ES-I3 (cell line): ENCODE measurements at regions not wholly inside any gene's neighbourhood (a gene's known extent, or its start where the extent isn't known, plus 50 kb on each side); places are given as distances from the start of the nearest gene placed in this dataset.
"Not testable (repeated sequence)": the region's sequence is repeated elsewhere in the genome, so short reads cannot be mapped to it uniquely, and the experiment has no call there.

Experiments used
- H3K36me3 ChIP-seq: 2 replicates; pipeline ENCODE4 v1.6.1; 2013; ENCODE audit warnings: mild to moderate bottlenecking, low read length, control low read depth, moderate library complexity; ENCODE audit not compliant: insufficient read depth
- H3K4me1 ChIP-seq: 2 replicates; pipeline ENCODE4 v1.6.1; 2013; ENCODE audit warnings: mild to moderate bottlenecking, control low read depth, low read length; ENCODE audit not compliant: insufficient read depth
- H3K9ac ChIP-seq: 2 replicates; pipeline ENCODE4 v1.6.1; 2013; ENCODE audit warnings: low read depth, mild to moderate bottlenecking, low read length, moderate library complexity
- H3K9me3 ChIP-seq: 2 replicates; pipeline ENCODE4 v1.6.1; 2013; ENCODE audit warnings: mild to moderate bottlenecking, low read length, moderate library complexity; ENCODE audit not compliant: control insufficient read depth, insufficient read depth

DNA sequence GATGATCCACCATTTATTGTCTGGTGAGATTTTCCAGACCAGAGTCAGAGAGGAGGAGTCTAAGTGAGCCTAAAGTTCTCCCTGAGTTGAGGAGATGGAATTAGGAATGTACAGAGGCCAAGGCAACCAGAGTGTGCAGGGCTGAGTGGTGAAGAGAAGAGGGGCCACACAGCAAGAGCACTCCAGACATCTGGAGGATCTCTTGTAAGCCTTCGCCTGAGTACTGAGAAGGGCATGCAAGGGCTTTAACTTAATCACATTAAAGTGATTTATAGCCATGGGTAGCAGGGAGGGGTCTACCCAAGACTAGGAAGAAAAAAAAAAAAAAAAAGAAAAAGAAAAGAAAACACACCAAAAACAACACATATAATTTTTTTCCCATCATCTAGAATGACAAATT is 1190.4 kb downstream of the GATA3 start:
- no peaks in the 10 kb centered on the region for H3K36me3 ChIP-seq

DNA sequence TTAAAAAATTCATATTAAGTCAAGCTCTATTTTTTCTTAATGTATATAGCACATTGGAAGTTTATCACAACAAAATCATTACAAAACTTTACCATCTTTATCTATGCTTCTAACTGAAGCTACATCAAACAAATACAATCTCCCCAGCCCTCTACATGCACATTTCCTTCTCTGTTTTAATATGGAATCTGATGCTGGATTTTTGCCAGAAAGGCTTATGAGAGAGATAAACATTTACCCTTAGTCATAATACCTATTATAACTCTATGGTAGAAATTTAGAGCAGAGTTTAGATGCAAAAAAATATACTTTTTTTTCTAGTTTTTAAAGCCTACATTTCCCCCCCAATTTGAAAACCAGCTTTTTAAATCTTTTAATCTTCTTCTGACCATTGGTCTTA is 1198.6 kb downstream of the GATA3 start:
- Histone ChIP-seq H3K9ac (no peak overlapping the region), H3K9me3 (no peaks in the 10 kb centered on the region), H3K4me1 (no peaks in the 10 kb centered on the region), H3K36me3 (no peaks in the 10 kb centered on the region)

More for the DNA sequence above, 1190.4 kb downstream of the GATA3 start:
- H3K9me3 ChIP-seq = no peaks in the 10 kb centered on the region
- no peaks in the 10 kb centered on the region for H3K4me1 ChIP-seq
- no peak overlapping the region for H3K9ac ChIP-seq

DNA sequence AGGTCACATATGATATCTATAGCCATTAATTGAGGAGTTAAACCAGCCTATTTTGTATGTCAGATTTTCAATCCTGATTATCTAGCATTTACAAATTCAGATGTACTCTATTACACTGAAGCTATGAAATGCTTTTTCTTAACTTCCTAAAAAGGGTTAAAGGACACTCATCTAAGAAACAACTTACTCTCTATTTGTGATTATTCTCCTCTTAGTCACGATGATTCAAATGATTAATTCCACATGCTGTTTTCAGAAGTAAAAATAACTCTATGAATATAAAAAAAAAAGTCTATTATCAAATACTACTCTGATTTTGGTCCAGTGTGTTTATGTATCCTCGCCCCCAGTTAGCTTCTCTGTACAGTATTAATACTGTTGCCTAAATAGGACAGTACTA is 1199.9 kb downstream of the GATA3 start:
- Histone ChIP-seq H3K9ac (no peak overlapping the region), H3K4me1 (no peaks in the 10 kb centered on the region), H3K36me3 (no peaks in the 10 kb centered on the region), H3K9me3 (no peaks in the 10 kb centered on the region)

DNA sequence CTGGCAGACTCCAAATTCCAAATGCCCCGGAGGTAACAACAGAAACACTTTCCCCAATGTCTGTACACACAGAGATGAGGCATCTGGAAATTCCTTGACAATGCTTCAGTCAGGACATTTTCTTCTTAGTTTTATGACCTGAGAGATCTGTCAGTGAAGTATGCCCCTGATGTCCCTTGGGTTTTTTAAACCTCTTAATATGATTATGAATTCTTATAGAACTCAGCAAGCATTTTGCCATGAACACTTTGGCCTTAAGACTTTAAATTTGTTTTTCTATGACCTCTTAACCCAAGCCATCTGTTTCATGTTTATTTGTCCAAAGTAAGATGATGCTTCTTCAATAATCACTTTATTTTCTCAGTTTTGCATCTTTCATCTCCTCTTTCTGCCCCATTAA is 1206.2 kb downstream of the GATA3 start:
- Histone ChIP-seq H3K9me3 (no peaks in the 10 kb centered on the region), H3K4me1 (no peaks in the 10 kb centered on the region), H3K9ac (no peak overlapping the region), H3K36me3 (no peaks in the 10 kb centered on the region)

DNA sequence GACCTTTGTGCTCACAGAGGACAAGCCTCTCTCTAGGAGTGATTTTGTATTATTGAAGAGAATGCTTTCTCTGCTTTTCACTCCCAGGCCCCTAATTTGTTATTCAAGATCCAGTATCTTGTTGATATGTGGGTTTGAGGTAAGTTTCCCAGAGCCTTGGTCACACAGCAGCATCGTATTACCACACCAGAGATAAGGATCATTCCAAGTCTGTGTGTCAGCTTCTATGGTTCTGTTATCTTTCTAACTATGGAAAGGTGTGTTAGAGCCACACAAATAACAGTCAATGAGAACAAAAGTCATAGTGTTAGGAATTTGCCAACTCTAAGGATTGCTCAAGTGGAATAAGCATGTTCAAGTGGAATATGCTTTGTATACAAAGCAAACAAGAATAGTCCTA is 1208.3 kb downstream of the GATA3 start:
- Histone ChIP-seq H3K36me3 (no peaks in the 10 kb centered on the region), H3K9ac (no peak overlapping the region), H3K9me3 (no peaks in the 10 kb centered on the region), H3K4me1 (no peaks in the 10 kb centered on the region)

DNA sequence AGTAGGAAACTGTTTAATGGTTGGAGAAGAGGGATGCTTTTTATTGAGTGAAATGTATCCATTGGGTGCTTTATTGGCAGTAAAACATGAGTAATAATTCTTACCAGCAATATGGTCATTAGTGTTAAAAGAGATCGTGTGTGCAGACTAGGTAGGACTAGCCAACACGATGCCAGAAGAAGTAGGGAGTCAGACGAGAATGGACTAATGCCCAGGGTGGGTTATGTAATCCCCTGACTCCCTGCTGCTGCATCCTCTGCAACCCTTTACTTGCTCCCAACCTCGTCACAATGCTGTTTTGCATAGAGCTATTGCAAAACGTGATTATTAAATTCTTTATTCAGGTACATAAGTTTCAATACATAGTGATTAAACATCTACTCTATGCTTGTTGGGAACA is 1213.7 kb downstream of the GATA3 start:
- no peaks in the 10 kb centered on the region for H3K36me3 ChIP-seq
- no peak overlapping the region for H3K9ac ChIP-seq
- no peaks in the 10 kb centered on the region for H3K9me3 ChIP-seq
- H3K4me1 ChIP-seq = no peaks in the 10 kb centered on the region

DNA sequence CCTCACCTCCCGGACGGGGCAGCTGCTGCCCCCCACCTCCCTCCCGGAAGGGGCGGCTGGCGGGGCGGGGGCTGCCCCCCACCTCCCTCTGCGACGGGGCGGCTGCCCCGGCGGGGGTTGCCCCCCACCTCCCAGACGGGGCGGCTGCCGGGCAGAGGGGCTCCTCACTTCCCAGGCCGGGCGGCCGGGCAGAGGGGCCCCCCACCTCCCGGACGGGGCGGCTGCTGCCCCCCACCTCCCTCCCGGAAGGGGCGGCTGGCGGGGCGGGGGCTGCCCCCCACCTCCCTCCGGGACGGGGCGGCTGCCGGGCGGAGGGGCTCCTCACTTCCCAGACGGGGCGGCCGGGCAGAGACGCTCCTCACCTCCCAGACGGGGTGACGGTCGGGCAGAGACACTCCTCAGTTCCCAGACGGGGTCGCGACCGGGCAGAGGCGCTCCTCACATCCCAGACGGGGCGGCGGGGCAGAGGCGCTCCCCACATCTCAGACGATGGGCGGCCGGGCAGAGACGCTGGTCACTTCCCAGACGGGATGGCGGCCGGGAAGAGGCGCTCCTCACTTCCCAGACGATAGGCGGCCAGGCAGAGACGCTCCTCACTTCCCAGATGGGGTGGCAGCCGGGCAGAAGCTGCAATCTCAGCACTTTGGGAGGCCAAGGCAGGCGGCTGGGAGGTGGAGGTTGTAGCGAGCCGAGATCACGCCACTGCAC is 1218.8 kb downstream of the GATA3 start:
- H3K36me3 ChIP-seq, H3K9me3 ChIP-seq, H3K9ac ChIP-seq, H3K4me1 ChIP-seq: not testable (repeated sequence)

DNA sequence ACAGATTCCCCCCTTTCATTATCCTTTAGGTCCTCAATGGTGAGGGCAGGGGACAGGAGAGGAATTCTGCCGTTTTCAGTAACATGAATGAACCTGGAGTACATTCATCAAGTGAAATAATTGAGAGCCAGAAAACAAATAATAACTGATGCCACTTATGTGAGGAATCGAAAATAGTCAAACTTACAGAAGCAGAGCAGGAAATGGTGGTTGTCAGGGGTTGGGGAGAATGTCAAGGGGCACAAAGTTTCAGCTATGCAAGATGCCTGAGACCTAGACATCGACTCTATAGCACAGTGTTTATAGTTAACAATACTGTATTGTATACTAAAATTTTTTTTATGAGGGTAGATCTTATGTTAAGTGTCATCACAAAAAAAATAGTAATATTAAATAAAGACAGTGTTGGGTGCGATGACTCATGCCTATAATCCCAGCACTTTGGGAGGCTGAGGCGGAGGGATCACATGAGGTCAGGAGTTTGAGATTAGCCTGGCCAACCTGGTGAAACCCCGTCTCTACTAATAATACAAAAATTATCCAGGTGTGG is 1219.8 kb downstream of the GATA3 start:
- no peaks in the 10 kb centered on the region for H3K36me3 ChIP-seq
- no peaks in the 10 kb centered on the region for H3K4me1 ChIP-seq
- H3K9ac ChIP-seq = no peak overlapping the region
- no peaks in the 10 kb centered on the region for H3K9me3 ChIP-seq

DNA sequence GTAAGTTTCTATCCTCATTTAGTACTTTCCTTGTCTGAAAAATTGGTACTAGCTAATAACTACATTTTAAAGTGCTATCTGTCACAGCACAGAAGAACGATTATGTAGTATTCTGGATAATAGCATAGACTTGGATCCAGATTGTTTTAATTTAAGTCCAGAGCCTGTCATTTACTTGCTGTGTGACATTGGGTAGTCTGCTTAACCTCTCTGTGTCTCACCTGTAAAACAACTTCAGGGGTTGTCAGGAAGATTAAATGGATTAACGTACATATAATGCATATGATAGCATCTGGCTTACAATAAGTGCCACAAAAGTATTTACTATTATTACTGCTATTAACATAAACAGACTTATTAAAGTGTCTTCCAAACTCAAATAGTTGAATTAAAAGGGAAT is 1221.4 kb downstream of the GATA3 start:
- Histone ChIP-seq H3K9me3 (no peaks in the 10 kb centered on the region), H3K4me1 (no peaks in the 10 kb centered on the region), H3K9ac (no peak overlapping the region), H3K36me3 (no peaks in the 10 kb centered on the region)

DNA sequence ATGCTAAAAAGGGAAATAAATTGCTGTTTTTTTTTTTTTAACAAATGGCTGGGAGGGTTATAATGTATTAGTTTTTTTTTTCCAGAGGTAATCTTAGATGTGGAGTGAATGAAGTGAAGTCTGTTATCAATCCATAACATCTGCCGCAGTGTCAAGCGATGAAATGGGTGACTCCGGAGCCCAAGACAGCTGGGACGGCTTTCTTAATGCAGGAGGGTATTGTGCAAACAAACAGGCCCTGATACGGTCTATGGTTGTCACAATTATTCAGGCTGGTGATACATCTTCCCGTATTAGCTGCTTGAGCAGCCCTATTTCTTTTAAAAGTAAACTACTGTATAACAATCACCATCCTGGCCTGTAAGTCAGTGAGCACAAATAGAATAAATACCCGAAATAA is 1231.2 kb downstream of the GATA3 start:
- no peaks in the 10 kb centered on the region for H3K36me3 ChIP-seq
- no peaks in the 10 kb centered on the region for H3K9me3 ChIP-seq
- no peak overlapping the region for H3K9ac ChIP-seq
- no peaks in the 10 kb centered on the region for H3K4me1 ChIP-seq

DNA sequence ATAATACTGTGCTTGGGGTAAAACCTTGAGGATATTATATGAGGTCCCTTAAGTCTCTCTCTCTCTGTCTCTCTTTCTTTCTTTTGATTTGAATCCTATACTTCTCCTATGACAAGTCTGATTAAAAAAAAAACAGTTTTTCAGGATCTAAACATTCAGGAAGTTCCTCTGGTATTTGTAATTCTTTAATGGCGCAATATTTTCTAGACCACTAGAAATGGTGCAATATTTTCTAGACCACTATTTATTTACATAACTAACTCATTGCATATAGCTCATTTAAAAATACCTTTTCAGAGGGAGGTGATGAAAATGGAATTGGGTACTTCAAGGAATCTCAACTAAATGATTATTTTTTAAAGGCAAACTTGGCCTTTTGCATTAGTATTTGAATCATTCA is 1235.3 kb downstream of the GATA3 start:
- H3K36me3 ChIP-seq = no peaks in the 10 kb centered on the region
- no peaks in the 10 kb centered on the region for H3K9me3 ChIP-seq
- no peaks in the 10 kb centered on the region for H3K4me1 ChIP-seq
- no peak overlapping the region for H3K9ac ChIP-seq

DNA sequence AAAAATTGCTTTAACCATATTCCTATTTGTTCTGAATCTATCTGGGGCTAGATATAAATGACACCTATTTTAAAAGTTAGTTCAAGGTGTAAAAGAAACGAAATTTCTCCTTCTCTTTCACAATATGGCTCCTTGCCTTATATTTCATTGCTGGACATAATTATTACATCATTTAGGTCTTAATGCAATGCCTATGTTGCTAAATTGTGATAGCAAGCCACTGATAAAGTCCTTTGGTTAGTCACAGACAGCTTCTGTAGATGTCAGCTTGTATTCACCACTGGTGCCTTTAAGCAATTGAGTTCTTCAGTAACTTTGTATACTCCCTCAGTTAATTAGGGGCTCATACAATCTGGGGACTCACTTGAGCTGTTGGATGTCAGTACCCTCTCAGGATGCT is 1236.6 kb downstream of the GATA3 start:
- Histone ChIP-seq H3K4me1 (no peaks in the 10 kb centered on the region; the same call in 1 of the 2 replicates), H3K9ac (no peak overlapping the region), H3K36me3 (no peaks in the 10 kb centered on the region), H3K9me3 (no peaks in the 10 kb centered on the region)

DNA sequence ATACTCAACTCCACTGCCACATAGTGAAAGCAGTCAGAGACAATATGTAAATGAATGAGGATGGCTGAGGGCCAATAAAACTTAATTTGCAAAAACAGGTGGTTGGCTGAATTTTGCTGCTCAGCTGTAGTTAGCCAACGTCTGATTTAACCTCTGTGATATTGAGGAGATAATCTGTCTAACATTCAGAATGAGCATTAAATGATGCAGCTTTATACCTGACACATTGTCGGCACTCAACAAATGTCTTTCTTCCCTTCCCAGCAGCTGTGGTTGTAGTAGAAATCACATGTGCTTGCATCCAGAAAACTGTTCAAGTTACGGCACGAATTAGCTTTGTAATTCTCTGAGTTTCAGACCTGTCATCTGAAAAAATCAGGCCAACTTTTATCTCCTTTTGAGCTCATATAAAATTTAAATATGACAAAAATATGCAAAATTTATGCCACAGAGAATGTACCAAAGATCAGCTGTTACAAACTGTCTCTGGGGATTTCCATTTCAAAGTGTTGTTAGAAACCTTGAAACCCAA is 1239.7 kb downstream of the GATA3 start:
- H3K4me1 ChIP-seq = no peaks in the 10 kb centered on the region; the same call in 1 of the 2 replicates
- no peak overlapping the region for H3K9ac ChIP-seq
- H3K36me3 ChIP-seq = no peaks in the 10 kb centered on the region
- no peaks in the 10 kb centered on the region for H3K9me3 ChIP-seq

DNA sequence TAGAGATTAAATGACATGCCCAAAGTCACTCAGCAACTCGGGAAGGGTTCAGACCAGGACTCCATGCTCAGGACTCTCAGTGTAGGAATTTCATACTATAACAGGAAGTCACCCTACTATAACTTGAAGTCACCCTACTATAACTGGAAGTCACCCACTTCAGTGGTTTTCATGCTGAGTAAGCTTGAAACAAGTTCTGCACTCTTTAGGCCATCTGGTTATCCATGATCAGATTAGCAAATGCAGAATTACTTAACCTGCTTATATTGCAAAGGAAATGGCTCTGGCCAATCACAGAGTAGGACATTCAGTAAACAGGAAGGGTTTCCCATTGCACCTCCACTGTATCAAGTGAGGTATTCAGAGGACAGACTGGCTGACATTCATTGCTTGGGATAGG is 1240.4 kb downstream of the GATA3 start:
- Histone ChIP-seq H3K9ac (no peak overlapping the region), H3K36me3 (no peaks in the 10 kb centered on the region), H3K4me1 (no peaks in the 10 kb centered on the region; the same call in 1 of the 2 replicates), H3K9me3 (no peaks in the 10 kb centered on the region)

DNA sequence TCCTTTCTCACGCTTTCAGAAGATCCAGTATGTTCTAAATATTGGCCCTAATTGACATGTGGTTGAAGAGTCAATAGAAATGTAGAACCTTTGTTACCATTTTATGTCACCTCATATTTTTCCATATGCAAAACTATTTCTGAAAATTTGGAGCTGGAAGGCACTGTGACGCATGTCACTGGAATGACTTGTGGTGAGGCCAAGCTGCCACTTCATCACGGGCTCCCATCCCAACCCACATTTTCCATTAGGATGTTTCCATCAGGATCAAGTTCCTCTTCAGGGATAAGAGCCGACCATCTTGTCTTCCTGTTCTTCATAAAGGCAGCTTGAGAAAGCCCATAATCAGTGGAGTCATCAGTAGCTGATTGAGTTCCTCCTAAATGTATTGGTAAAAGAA is 1241.7 kb downstream of the GATA3 start:
- Histone ChIP-seq H3K36me3 (no peaks in the 10 kb centered on the region), H3K9me3 (no peaks in the 10 kb centered on the region), H3K4me1 (no peaks in the 10 kb centered on the region; the same call in 1 of the 2 replicates), H3K9ac (no peak overlapping the region)
